GM19468 (cell line): ENCODE measurements at regions not wholly inside any gene's neighbourhood (a gene's known extent, or its start where the extent isn't known, plus 50 kb on each side); places are given as distances from the start of the nearest gene placed in this dataset.
"Not testable (repeated sequence)": the region's sequence is repeated elsewhere in the genome, so short reads cannot be mapped to it uniquely, and the experiment has no call there.

Experiments
- ATAC-seq: cut with Tn5 transposase; IDR thresholded peaks from one replicate; pipeline ENCODE4 v1.9.1; 2021; ENCODE audit warnings: mild to moderate bottlenecking, moderate library complexity, moderate number of reproducible peaks; ENCODE audit not compliant: unreplicated experiment; ENCODE audit errors: extremely low read depth

GRCh38 chr7:17436126-17436525 lies 137.7 kb downstream of the AHR start:
- no peak for ATAC-seq

GRCh38 chr7:17437586-17437985 lies 139.1 kb downstream of the AHR start:
- no peak for ATAC-seq

- not testable (repeated sequence) for ATAC-seq
These were observed 141.8 kb downstream of the AHR start for GRCh38 chr7:17440025-17440784.

GRCh38 chr7:17440831-17441230 lies 142.4 kb downstream of the AHR start:
- no peak for ATAC-seq

GRCh38 chr7:17441557-17441956 lies 143.1 kb downstream of the AHR start:
- ATAC-seq: no peak

- no peak for ATAC-seq
These were observed 145.7 kb downstream of the AHR start for GRCh38 chr7:17444151-17444550.

GRCh38 chr7:17444673-17445072 lies 146.2 kb downstream of the AHR start:
- no peak for ATAC-seq

GRCh38 chr7:17446340-17446739 lies 147.9 kb downstream of the AHR start:
- no peak for ATAC-seq

GRCh38 chr7:17447728-17448478 lies 149.5 kb downstream of the AHR start:
- no peak for ATAC-seq

GRCh38 chr7:17448479-17449423 lies 150.3 kb downstream of the AHR start:
- ATAC-seq: no peak

GRCh38 chr7:17456541-17456940 lies 158.1 kb downstream of the AHR start:
- ATAC-seq: no peak

- no peak for ATAC-seq
These were observed 161.5 kb downstream of the AHR start for GRCh38 chr7:17460001-17460400.

GRCh38 chr7:17460665-17461064 lies 162.2 kb downstream of the AHR start:
- no peak for ATAC-seq

- ATAC-seq: no peak
These were observed 163.7 kb downstream of the AHR start for GRCh38 chr7:17462131-17462631.

GRCh38 chr7:17463511-17464085 lies 165.1 kb downstream of the AHR start:
- ATAC-seq: no peak

GRCh38 chr7:17466216-17466615 lies 167.8 kb downstream of the AHR start:
- no peak for ATAC-seq

GRCh38 chr7:17467386-17467945 lies 169.0 kb downstream of the AHR start:
- no peak for ATAC-seq

GRCh38 chr7:17471325-17471724 lies 172.9 kb downstream of the AHR start:
- no peak for ATAC-seq

- no peak for ATAC-seq
These were observed 174.1 kb downstream of the AHR start for GRCh38 chr7:17472518-17472917.

GRCh38 chr7:17472939-17473338 lies 174.5 kb downstream of the AHR start:
- no peak for ATAC-seq
